ENCODE measurements at regions not wholly inside any gene's neighbourhood (a gene's known extent, or its start where the extent isn't known, plus 50 kb on each side); places are given as distances from the start of the nearest gene placed in this dataset.

DNA sequence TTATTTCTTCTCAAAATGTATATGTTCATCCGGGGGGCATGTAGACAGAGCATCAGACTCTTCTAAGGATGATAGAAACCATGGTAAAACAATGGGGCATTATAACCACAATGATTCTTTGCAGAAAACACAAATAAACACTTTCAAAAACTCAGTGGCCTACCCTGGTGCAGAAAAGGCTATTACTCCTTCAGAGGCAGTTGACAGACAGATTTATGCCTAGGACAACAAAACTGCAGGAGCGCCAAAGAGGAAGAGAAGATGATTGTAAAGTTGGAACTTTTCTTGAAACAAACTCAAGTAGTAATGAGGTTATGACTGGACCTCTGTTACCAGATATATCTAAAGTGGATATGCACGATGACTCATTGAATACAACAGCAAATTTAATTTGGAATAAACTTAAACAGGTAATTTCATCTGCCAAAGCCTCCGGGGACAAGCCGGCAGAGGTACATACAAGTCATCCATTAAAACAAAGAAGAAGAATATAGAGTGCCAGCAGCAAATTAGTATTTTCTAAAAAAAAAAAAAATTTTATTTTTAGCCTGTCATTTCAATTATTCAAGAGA, 1068.4 kb upstream of the INTU start:
- TF ChIP-seq POLR2A (IDR thresholded peaks at IDR 0.05) (no peak), POLR2AphosphoS5 (IDR thresholded peaks at IDR 0.05) (no peak), EP300 (IDR thresholded peaks at IDR 0.05) (no peak)
- TF ChIP-seq, protein P1, sequence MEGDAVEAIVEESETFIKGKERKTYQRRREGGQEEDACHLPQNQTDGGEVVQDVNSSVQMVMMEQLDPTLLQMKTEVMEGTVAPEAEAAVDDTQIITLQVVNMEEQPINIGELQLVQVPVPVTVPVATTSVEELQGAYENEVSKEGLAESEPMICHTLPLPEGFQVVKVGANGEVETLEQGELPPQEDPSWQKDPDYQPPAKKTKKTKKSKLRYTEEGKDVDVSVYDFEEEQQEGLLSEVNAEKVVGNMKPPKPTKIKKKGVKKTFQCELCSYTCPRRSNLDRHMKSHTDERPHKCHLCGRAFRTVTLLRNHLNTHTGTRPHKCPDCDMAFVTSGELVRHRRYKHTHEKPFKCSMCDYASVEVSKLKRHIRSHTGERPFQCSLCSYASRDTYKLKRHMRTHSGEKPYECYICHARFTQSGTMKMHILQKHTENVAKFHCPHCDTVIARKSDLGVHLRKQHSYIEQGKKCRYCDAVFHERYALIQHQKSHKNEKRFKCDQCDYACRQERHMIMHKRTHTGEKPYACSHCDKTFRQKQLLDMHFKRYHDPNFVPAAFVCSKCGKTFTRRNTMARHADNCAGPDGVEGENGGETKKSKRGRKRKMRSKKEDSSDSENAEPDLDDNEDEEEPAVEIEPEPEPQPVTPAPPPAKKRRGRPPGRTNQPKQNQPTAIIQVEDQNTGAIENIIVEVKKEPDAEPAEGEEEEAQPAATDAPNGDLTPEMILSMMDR (IDR thresholded peaks at IDR 0.05): no peak
- ATAC-seq (ENCODE audit: low FRiP score in 2 of 2) (no peak), DNase-seq (no peak)
- Histone ChIP-seq H3K4me1 (no peaks in the 10 kb centered on the region), H3K36me3 (no peaks in the 10 kb centered on the region), H3K27me3 (no peaks in the 10 kb centered on the region), H3K4me3 (no peak overlapping the region), H3K9me3 (no peaks in the 10 kb centered on the region), H3K27ac (no peak overlapping the region)
- 81 to 87% methylated on average over 5 of the region's 5 CpGs for WGBS, 2 donors

DNA sequence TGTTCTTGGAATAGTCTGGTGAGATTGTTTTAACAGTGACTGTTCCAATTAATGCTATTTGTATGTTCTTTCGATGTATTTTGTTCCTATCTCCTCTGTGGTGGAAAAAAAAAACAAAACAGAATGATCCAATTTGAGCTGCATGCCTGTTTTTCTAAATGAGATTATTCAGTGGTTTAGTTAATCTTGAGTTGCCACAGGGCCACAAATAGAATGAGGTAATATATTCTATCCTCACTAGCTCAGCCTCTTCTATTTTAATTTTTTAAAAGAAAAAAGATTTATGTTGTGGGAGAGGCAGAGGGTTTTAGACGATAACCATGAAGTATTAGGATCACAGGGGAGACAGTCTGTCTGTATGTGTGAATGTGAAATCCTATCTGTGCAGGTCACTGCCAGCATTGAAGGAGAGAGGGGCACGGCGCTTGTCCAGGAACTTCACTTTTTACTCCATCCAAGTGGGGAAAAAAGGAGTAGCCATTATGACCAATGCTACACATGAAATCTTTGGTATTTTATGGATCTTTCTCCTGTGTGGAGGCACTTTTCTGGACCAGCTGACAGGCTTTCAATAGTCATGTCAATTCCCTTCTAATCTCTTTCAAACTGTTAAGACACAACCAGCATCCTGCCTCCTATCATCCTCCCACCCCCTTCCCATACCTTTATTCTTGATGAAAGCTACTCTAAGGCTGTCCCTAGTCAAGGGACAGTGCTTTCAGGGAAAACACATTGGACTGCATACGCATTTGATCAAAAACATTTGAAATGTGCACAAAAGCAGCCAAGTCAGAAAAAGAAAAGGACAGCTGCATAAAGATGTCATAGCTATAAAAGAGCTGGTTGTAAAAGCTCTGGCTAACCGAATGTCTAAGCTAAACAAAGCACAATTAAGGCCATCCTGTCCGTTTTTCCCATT, 1063.8 kb upstream of the INTU start:
- WGBS, 2 donors: 72 to 76% methylated on average over 7 of the region's 7 CpGs

GRCh38 chr4:126572264-126572663, 1060.5 kb upstream of the INTU start:
- no peak for DNase-seq
- no peak for ATAC-seq (ENCODE audit: low FRiP score in 2 of 2)
- Histone ChIP-seq H3K27me3 (no peaks in the 10 kb centered on the region), H3K36me3 (no peaks in the 10 kb centered on the region), H3K4me3 (no peak overlapping the region), H3K4me1 (no peaks in the 10 kb centered on the region), H3K27ac (no peak overlapping the region), H3K9me3 (no peaks in the 10 kb centered on the region)
- WGBS, 2 donors: 40 to 57% methylated on average over 2 of the region's 2 CpGs
- TF ChIP-seq, protein P1 (IDR thresholded peaks at IDR 0.05): no peak
- TF ChIP-seq POLR2AphosphoS5 (IDR thresholded peaks at IDR 0.05) (no peak), POLR2A (IDR thresholded peaks at IDR 0.05) (no peak), EP300 (IDR thresholded peaks at IDR 0.05) (no peak)

More for the DNA sequence above, 1063.8 kb upstream of the INTU start:
- no peak overlapping the region for H3K27ac ChIP-seq
- no peak for DNase-seq
- TF ChIP-seq EP300 (IDR thresholded peaks at IDR 0.05): no peak
- no peak for TF ChIP-seq POLR2A (IDR thresholded peaks at IDR 0.05)
- no peak for TF ChIP-seq POLR2AphosphoS5 (IDR thresholded peaks at IDR 0.05)
- TF ChIP-seq, protein P1 (IDR thresholded peaks at IDR 0.05): no peak
- H3K36me3 ChIP-seq: no peaks in the 10 kb centered on the region
- H3K4me1 ChIP-seq: no peaks in the 10 kb centered on the region
- no peak overlapping the region for H3K4me3 ChIP-seq
- no peaks in the 10 kb centered on the region for H3K27me3 ChIP-seq
- H3K9me3 ChIP-seq: no peaks in the 10 kb centered on the region
- ATAC-seq (ENCODE audit: low FRiP score in 2 of 2): no peak

DNA sequence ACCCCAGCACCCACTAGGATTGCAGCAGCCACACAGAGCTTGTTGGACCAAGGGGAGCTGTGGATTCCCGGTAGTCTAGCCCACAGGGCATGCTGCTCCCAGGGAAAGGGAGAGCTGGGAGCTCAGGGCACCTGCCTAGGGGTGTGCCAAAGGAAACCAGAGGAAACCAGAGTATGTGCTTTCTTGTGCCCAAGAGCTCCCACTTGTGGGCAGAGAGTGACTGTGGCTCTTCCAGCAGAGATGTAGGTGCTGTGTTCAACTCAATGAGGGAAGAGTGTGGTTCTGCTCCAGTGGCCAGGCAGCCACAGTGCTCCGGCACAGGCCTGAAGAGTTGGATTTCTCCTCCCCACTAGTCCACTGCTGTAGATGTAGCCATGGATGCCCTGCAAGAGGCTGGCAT, 1050.0 kb upstream of the INTU start:
- H3K9me3 ChIP-seq: no peaks in the 10 kb centered on the region
- ATAC-seq (ENCODE audit: low FRiP score in 2 of 2) (no peak), DNase-seq (no peak)
- WGBS, 2 donors: 90% methylated on average over 2 of the region's 2 CpGs; no CpG with 5 or more reads in 1 of the 2 donors
- H3K4me3 ChIP-seq: no peak overlapping the region
- H3K4me1 ChIP-seq: no peaks in the 10 kb centered on the region
- H3K27ac ChIP-seq: no peak overlapping the region
- TF ChIP-seq, protein P1 (IDR thresholded peaks at IDR 0.05): no peak
- no peak for TF ChIP-seq POLR2AphosphoS5 (IDR thresholded peaks at IDR 0.05)
- no peak for TF ChIP-seq EP300 (IDR thresholded peaks at IDR 0.05)
- no peak for TF ChIP-seq POLR2A (IDR thresholded peaks at IDR 0.05)
- no peaks in the 10 kb centered on the region for H3K36me3 ChIP-seq
- H3K27me3 ChIP-seq: no peaks in the 10 kb centered on the region
